A549 (cell line): ENCODE measurements at regions not wholly inside any gene's neighbourhood (a gene's known extent, or its start where the extent isn't known, plus 50 kb on each side); places are given as distances from the start of the nearest gene placed in this dataset.
"Not testable (repeated sequence)": the region's sequence is repeated elsewhere in the genome, so short reads cannot be mapped to it uniquely, and the experiment has no call there.

Experiments used
- CTCF ChIP-seq: fragments of >200 bp; sonication (Bioruptor Twin); formaldehyde crosslinking; IDR thresholded peaks from 3 replicates; pipeline ENCODE4 v1.5.1; 2016
- E2F6 ChIP-seq: IDR thresholded peaks from 2 replicates; pipeline ENCODE4 v1.6.1; 2012; ENCODE audit warnings: low read depth, borderline replicate concordance
- ESRRA ChIP-seq: fragments of 150-350 bp; IDR thresholded peaks from 2 replicates; pipeline ENCODE4 v1.6.1; 2014; ENCODE audit warnings: mild to moderate bottlenecking, low read length, borderline replicate concordance
- HMGXB4 ChIP-seq: fragments of 250-450 bp; sonication (Bioruptor Pico); IDR thresholded peaks from 2 replicates; pipeline ENCODE4 v1.5.0; 2021; ENCODE audit warnings: mild to moderate bottlenecking, moderate library complexity, borderline replicate concordance
- HOXB13 ChIP-seq: fragments of 250-450 bp; sonication (Bioruptor Pico); IDR thresholded peaks from 2 replicates; pipeline ENCODE4 v1.5.0; 2020; ENCODE audit warnings: low read depth, mild to moderate bottlenecking, moderate library complexity
- JUN ChIP-seq, 2 experiments: fragments of >200 bp; sonication (Bioruptor Twin); formaldehyde crosslinking; IDR thresholded peaks; 2 replicates in 1 of 2; 3 replicates in 1 of 2; pipeline ENCODE4 v1.6.1; 2016 to 2017
- MYC ChIP-seq: IDR thresholded peaks from 2 replicates; pipeline ENCODE4 v1.6.1; 2012; ENCODE audit warnings: mild to moderate bottlenecking, inconsistent platforms, low read length, improper control_type of control experiment, borderline replicate concordance
- NR3C1 ChIP-seq: fragments of >200 bp; sonication (Bioruptor Twin); formaldehyde crosslinking; IDR thresholded peaks from 3 replicates; pipeline ENCODE4 v1.6.1; 2017
- PBX3 ChIP-seq: IDR thresholded peaks from 2 replicates; pipeline ENCODE4 v1.6.1; 2012
- POLR2A ChIP-seq: IDR thresholded peaks from 2 replicates; pipeline ENCODE4 v1.6.1; 2012; ENCODE audit warnings: mild to moderate bottlenecking, low read length
- POLR2AphosphoS2 ChIP-seq: conservative IDR thresholded peaks from 2 replicates; pipeline ENCODE4 v1.6.1; 2012; ENCODE audit warnings: low read length, improper control_type of control experiment, inconsistent platforms
- REST ChIP-seq: fragments of 200-600 bp; sonication (generic); IDR thresholded peaks from 2 replicates; pipeline ENCODE4 v1.6.1; 2016; ENCODE audit warnings: antibody characterized with exemption, mild to moderate bottlenecking, moderate library complexity
- USF2 ChIP-seq: fragments of 450-650 bp; IDR thresholded peaks from 2 replicates; pipeline ENCODE4 v1.6.1; 2014; ENCODE audit warnings: antibody characterized with exemption

- not testable (repeated sequence) for TF ChIP-seq POLR2AphosphoS2; CTCF; NR3C1; USF2; HOXB13; HMGXB4 (CRISPR knock-in tag); ESRRA; POLR2A; JUN (IDR thresholded peaks at IDR 0.05); REST; E2F6; MYC; PBX3
These were observed 74.7 kb upstream of the METTL9 start for GRCh38 chr16:21524752-21525028.
